ENCODE measurements at regions not wholly inside any gene's neighbourhood (a gene's known extent, or its start where the extent isn't known, plus 50 kb on each side); places are given as distances from the start of the nearest gene placed in this dataset.
A peak's percentile ranks its signal among the peaks of the same experiment; 100 is the strongest.
"Not testable (repeated sequence)": the region's sequence is repeated elsewhere in the genome, so short reads cannot be mapped to it uniquely, and the experiment has no call there.

DNA sequence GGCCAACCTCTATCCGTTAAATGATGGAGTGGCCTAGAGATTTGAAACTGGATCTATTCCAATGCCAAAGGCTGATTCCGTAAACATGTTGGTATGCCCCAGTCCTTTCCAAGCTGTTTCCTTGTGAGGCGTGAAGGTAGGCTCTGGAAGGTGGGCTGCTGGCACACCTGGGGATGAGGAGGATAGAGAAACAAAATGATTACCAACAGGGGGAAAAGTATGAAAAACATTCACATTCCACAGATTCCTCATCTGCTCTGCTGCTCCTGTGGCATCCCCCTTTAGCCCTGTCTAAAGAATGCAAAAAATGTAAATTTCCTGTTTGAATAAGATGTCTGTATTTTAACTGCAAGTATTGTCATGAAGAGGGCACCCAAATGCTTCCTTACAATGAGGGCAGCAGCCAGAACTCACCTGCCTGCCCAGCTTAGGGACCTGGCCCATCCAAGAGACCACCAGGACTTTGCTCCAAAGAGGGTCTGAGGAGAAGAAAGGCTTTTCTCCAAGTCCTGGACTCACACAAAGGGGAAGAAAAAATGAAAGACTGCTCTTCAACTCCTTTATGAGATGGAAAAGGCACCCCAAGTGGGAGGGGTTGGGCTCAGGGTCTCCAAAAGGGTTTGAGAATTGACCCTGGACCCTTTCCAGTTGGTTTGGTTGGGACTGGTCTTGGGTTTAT lies 132.3 kb upstream of the PELI1 start:
- H3K4me1 ChIP-seq = peaks cover 30% of the 10 kb centered on the region
- intact Hi-C loops (cut with micrococcal nuclease) = no loop called here
- TF ChIP-seq CTCF (IDR thresholded peaks at IDR 0.05; ENCODE audit: borderline replicate concordance) = no peak
- peak overlapping the region; percentile 18 for H3K27ac ChIP-seq (replicated peaks)
- H3K36me3 ChIP-seq = no peaks in the 10 kb centered on the region
- no peaks in the 10 kb centered on the region for H3K9me3 ChIP-seq (replicated peaks)
- H3K27me3 ChIP-seq (ENCODE audit: low read depth) = no peaks in the 10 kb centered on the region
- no peak overlapping the region for H3K4me3 ChIP-seq
- no peak for DNase-seq

DNA sequence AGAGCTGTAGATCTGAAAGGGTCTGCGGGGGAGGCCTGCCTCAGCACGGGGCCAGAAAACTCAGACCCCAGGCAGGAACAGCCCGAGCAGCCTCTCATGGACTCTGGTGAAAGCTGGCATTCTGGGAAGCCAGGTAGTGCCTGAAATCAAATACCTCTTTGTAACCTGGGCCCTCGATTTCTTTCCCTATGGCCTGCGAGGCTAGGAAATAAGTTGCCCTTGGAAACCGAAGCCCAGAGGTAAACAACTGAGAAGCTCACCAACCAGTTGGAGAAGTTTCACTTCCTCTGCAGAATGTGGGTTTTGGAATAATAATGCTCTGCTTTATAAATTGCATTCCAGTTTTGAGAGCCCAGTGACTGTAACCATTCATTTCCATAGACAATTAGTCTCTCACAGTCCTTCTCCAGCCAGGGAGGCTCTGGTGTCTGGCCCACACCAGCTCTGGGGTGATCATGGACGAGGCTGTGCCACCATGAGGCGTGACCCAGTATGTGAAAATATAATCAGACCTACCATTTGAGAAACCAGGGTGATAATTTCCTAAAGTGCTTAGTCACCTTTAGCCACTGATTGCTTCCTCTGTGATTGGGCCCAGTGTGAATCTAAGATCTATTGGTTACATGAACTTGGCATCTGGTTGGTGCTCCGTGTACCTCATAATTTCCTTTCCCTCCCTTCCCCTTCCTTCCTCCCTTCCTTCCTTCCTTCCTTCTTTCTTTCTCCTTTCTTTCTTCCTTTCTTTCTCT lies 133.1 kb upstream of the PELI1 start:
- no peak for DNase-seq
- Histone ChIP-seq H3K4me1 (peaks cover 27% of the 10 kb centered on the region), H3K36me3 (no peaks in the 10 kb centered on the region), H3K9me3 (replicated peaks) (no peaks in the 10 kb centered on the region), H3K27ac (replicated peaks) (peak overlapping the region; percentile 18), H3K27me3 (ENCODE audit: low read depth) (no peaks in the 10 kb centered on the region), H3K4me3 (no peak overlapping the region)
- no peak for TF ChIP-seq CTCF (IDR thresholded peaks at IDR 0.05; ENCODE audit: borderline replicate concordance)
- intact Hi-C loops (cut with micrococcal nuclease) = no loop called here

- H3K4me3 ChIP-seq; DNase-seq; H3K27me3 ChIP-seq (ENCODE audit: low read depth); intact Hi-C loops (cut with micrococcal nuclease); H3K9me3 ChIP-seq (replicated peaks); H3K27ac ChIP-seq (replicated peaks); H3K36me3 ChIP-seq: not testable (repeated sequence)
- peaks cover 20% of the 10 kb centered on the region for H3K4me1 ChIP-seq
Observed at GRCh38 chr2:64280812-64281211, 136.6 kb upstream of the PELI1 start.

DNA sequence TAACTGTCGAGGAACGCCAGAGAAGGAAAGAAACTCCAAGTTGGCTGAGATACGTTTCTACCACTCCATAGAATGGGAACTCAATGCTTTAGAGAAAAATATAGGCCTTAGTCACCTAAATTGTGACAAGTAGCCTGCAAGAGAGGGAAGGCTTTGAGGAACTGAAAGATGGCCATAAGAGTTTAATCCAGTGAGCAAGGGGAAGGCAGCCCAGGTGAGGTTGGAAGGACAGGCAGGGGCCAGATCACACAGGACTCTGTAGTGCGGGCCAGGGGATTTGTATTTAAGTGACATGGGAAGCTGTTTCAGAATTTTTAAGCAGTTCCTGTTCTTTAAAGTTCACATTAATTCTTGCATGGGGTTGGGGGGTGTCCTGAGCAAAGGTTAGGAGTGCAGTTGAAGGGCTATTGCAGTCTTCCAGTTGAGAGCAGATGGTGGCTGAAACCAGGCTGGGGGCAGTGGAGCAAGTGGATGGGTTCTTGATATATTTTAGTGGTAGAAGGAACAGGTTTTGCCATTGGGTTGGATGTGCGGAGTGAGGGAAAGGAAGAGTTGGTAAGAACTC lies 138.9 kb upstream of the PELI1 start:
- H3K27ac ChIP-seq (replicated peaks) = peak overlapping the region; percentile 58
- no peak for TF ChIP-seq CTCF (IDR thresholded peaks at IDR 0.05; ENCODE audit: borderline replicate concordance)
- no peaks in the 10 kb centered on the region for H3K9me3 ChIP-seq (replicated peaks)
- H3K27me3 ChIP-seq (ENCODE audit: low read depth) = peaks cover 3% of the 10 kb centered on the region
- H3K36me3 ChIP-seq = no peaks in the 10 kb centered on the region
- H3K4me3 ChIP-seq = no peak overlapping the region
- peaks cover 24% of the 10 kb centered on the region for H3K4me1 ChIP-seq
- intact Hi-C loops (cut with micrococcal nuclease) = no loop called here
- no peak for DNase-seq

GRCh38 chr2:64283641-64284361 lies 139.6 kb upstream of the PELI1 start:
- Histone ChIP-seq H3K4me3 (peak overlapping the region; percentile 21), H3K36me3 (no peaks in the 10 kb centered on the region), H3K9me3 (replicated peaks) (no peaks in the 10 kb centered on the region), H3K4me1 (peaks cover 31% of the 10 kb centered on the region), H3K27me3 (ENCODE audit: low read depth) (peaks cover 3% of the 10 kb centered on the region), H3K27ac (replicated peaks) (peak overlapping the region; percentile 58)
- TF ChIP-seq CTCF (IDR thresholded peaks at IDR 0.05; ENCODE audit: borderline replicate concordance) = no peak
- intact Hi-C loops (cut with micrococcal nuclease) = no loop called here
- DNase-seq = no peak
